ENCODE measurements at regions not wholly inside any gene's neighbourhood (a gene's known extent, or its start where the extent isn't known, plus 50 kb on each side); places are given as distances from the start of the nearest gene placed in this dataset.

DNA sequence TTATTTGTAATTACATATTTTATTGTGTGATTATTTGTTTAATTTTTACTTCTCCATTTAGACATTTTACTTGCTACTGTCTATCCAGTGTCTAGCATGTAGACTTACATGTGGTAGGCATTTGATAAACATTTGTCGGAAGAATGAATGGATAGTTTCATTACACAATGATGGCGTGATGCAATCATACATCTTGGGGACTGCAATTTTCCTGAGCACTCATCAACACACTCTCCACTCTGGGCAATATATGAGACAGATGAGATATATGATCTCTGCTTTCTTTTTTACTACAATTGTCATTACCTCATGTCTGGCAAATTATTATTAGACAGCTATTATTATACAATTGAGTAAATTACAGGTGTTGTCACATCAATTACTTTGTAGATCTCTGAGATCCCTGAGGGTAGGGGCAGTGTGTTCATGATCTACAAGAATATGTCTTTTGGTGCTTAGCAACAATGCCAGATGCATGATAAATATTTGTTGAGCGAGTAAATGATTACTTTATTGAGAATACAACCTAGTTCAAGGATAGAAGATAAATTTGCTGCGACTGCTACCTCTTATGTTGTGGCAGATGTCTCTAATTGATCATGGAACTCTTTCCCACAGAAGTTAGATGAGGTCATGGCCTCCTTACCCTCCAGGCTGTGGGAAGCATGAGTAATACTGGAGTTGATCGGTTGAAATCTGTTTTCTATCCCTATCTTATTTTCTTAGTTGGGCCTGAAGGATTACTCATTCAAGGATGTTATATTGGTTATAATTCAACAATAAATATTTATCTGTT, 416.0 kb downstream of the LRIG3 start:
- TF ChIP-seq POLR2A (IDR thresholded peaks at IDR 0.05; ENCODE audit: low read length) (no peak), GATA1 (IDR thresholded peaks at IDR 0.05; ENCODE audit: low read depth, low read length) (no peak)

All from erythroblast (primary cell).